K562 (cell line): ENCODE measurements at regions not wholly inside any gene's neighbourhood (a gene's known extent, or its start where the extent isn't known, plus 50 kb on each side); places are given as distances from the start of the nearest gene placed in this dataset.

Experiments
- ATAC-seq: fragments of 200-7000 bp; cut with Tn5 transposase; 3 replicates; pipeline ENCODE4 v1.9.1; 2020; ENCODE audit warnings: moderate library complexity
- BruUV-seq: library from RNA; stranded (reverse); fragments of 400-500 nt; replicated peaks from 2 replicates; lab custom pipeline; 2021; lab: Mats Ljungman, UMichigan
- CTCF ChIA-PET: fragments of 300-600 bp; formaldehyde crosslinking; extraction: SDS; loops from one replicate; lab custom pipeline; 2021; ENCODE audit warnings: low intra/inter-chr PET ratio; lab: Yijun Ruan, JAX
- POLR2A ChIA-PET: fragments of 300-600, 350-650 bp; sonication (Branson Sonifier 250); formaldehyde crosslinking; extraction: SDS; loops from one replicate; lab custom pipeline; 2021; ENCODE audit warnings: antibody characterized with exemption, inconsistent platforms; lab: Yijun Ruan, JAX
- DNase-seq, 4 experiments: peaks; one replicate each; pipeline versions ENCODE4 v3.0.0 to v3.0.0-alpha.2; 2011 to 2018; ENCODE audit warnings: low spot score in 3 of 4, mixed read lengths in 3 of 4; ENCODE audit errors: extremely low read depth in 1 of 4
- FAIRE-seq: peaks from 2 replicates; lab custom pipeline; 2011; peaks lifted over from hg19 to GRCh38; lab: Jason Lieb, UNC
- H2AFZ ChIP-seq: 2 replicates; pipeline ENCODE4 v1.6.0; 2011; ENCODE audit warnings: low read depth, low read length, control low read depth, inconsistent platforms
- H3K27ac ChIP-seq: fragments of 200-600 bp; 3 replicates; pipeline ENCODE4 v1.8.0; 2011; ENCODE audit warnings: low read depth, mild to moderate bottlenecking, control low read depth, inconsistent platforms, low read length, moderate library complexity, mixed read lengths; ENCODE audit errors: extremely low read depth
- H3K27me3 ChIP-seq, 2 experiments: fragments of 300-600 bp in 1 of 2; 2 replicates in 1 of 2; 3 replicates in 1 of 2; pipeline versions ENCODE4 v1.6.0 to v1.8.0; 2011; ENCODE audit warnings: inconsistent platforms in 2 of 2, low read length in 2 of 2, mild to moderate bottlenecking in 1 of 2, mixed read lengths in 1 of 2, moderate library complexity in 1 of 2; ENCODE audit not compliant: control insufficient read depth in 2 of 2, insufficient read depth in 2 of 2
- H3K36me3 ChIP-seq: fragments of 300-600 bp; 3 replicates; pipeline ENCODE4 v1.8.0; 2011; ENCODE audit warnings: mild to moderate bottlenecking, low read length, inconsistent platforms; ENCODE audit not compliant: control insufficient read depth, insufficient read depth
- H3K4me1 ChIP-seq, 2 experiments: fragments of 200-600 bp in 1 of 2; replicated peaks in 1 of 2; 2 replicates in 1 of 2; 3 replicates in 1 of 2; pipeline versions ENCODE4 v1.5.1 to v1.8.0; 2011; ENCODE audit warnings: inconsistent platforms in 2 of 2, low read length in 2 of 2, mild to moderate bottlenecking in 1 of 2, mixed read lengths in 1 of 2, moderate library complexity in 1 of 2; ENCODE audit not compliant: control insufficient read depth in 2 of 2, insufficient read depth in 2 of 2
- H3K4me2 ChIP-seq: 2 replicates; pipeline ENCODE4 v1.6.1; 2011; ENCODE audit warnings: low read length, control low read depth, inconsistent platforms, mixed read lengths; ENCODE audit not compliant: insufficient read depth
- H3K4me3 ChIP-seq: fragments of 200-600 bp; sonication (generic), shearing (Covaris generic); 2 replicates; pipeline ENCODE4 v1.5.1; 2016; ENCODE audit warnings: control low read depth, inconsistent platforms
- H3K79me2 ChIP-seq: fragments of 200-600 bp; 3 replicates; pipeline ENCODE4 v1.8.0; 2011; ENCODE audit warnings: low read length, inconsistent platforms; ENCODE audit not compliant: control insufficient read depth, insufficient read depth
- H3K9ac ChIP-seq, 2 experiments: 2 replicates each; pipeline versions ENCODE4 v1.6.0 to v1.6.1; 2011; ENCODE audit warnings: low read depth in 2 of 2, low read length in 2 of 2, control low read depth in 1 of 2, inconsistent platforms in 1 of 2, mild to moderate bottlenecking in 1 of 2, mixed read lengths in 1 of 2; ENCODE audit not compliant: insufficient read depth in 1 of 2
- H3K9me1 ChIP-seq: one replicate; pipeline ENCODE4 v1.6.0; 2011; ENCODE audit warnings: inconsistent platforms, mild to moderate bottlenecking, low read length, moderate library complexity; ENCODE audit not compliant: control insufficient read depth, insufficient read depth
- H3K9me3 ChIP-seq: replicated peaks from 2 replicates; pipeline ENCODE4 v1.5.1; 2011; ENCODE audit warnings: low read depth, low read length, inconsistent platforms; ENCODE audit not compliant: control insufficient read depth, insufficient read depth
- H4K20me1 ChIP-seq: replicated peaks from 2 replicates; pipeline ENCODE4 v1.6.1; 2011; ENCODE audit warnings: low read length, inconsistent platforms, mixed read lengths; ENCODE audit not compliant: control insufficient read depth, insufficient read depth
- FOXP1 ChIP-seq: sonication (generic); formaldehyde crosslinking; IDR thresholded peaks from 2 replicates; pipeline ENCODE4 v1.8.0; 2022; ENCODE audit warnings: mild to moderate bottlenecking, missing genetic modification reagents
- HINFP ChIP-seq: fragments of 450-650 bp; conservative IDR thresholded peaks from 2 replicates; pipeline ENCODE4 v1.6.1; 2016; ENCODE audit warnings: missing genetic modification characterization, low read depth, mild to moderate bottlenecking, control low read depth, missing compliant biosample characterization
- MXI1 ChIP-seq: IDR thresholded peaks from 2 replicates; pipeline ENCODE4 v1.6.1; 2011; ENCODE audit warnings: low read depth, mild to moderate bottlenecking, improper control_type of control experiment, low read length
- NONO ChIP-seq, 2 experiments: fragments of 200-400 bp in 1 of 2; fragments of 450-650 bp in 1 of 2; formaldehyde crosslinking in 1 of 2; IDR thresholded peaks; 2 replicates each; pipeline ENCODE4 v1.6.1; 2017; ENCODE audit warnings: low read depth in 2 of 2, mild to moderate bottlenecking in 2 of 2, moderate library complexity in 2 of 2, low read length in 1 of 2
- PHF21A ChIP-seq: fragments of 450-650 bp; IDR thresholded peaks from 2 replicates; pipeline ENCODE4 v1.6.1; 2017; ENCODE audit warnings: low read depth, borderline replicate concordance
- ZBTB9 ChIP-seq: fragments of 450-650 bp; formaldehyde crosslinking; IDR thresholded peaks from 2 replicates; pipeline ENCODE4 v1.4.0; 2020; ENCODE audit warnings: mild to moderate bottlenecking, moderate library complexity
- ZNF212 ChIP-seq: fragments of 450-650 bp; formaldehyde crosslinking; IDR thresholded peaks from 2 replicates; pipeline ENCODE4 v1.4.0; 2020; ENCODE audit warnings: mild to moderate bottlenecking
- ZNF436 ChIP-seq: fragments of 250-450, 450-650 bp; sonication (Bioruptor Pico); formaldehyde crosslinking; IDR thresholded peaks from 2 replicates; pipeline ENCODE4 v1.7.0; 2020; ENCODE audit warnings: mild to moderate bottlenecking
- ZNF778 ChIP-seq: fragments of 450-650 bp; formaldehyde crosslinking; IDR thresholded peaks from 2 replicates; pipeline ENCODE4 v1.4.0; 2020; ENCODE audit warnings: mild to moderate bottlenecking, moderate library complexity
- WGBS: fragments of 100-300 bp; shearing (Covaris generic); methylation state at CpG from one replicate; pipeline ENCODE4 v1.1.6; 2016; ENCODE audit warnings: low coverage, mixed read lengths; ENCODE audit not compliant: insufficient coverage; ENCODE audit errors: missing lambda C conversion rate; 5-methylcytosine and 5-hydroxymethylcytosine counted together
- in situ Hi-C: fragments of 300-500 bp; cut with MboI; formaldehyde crosslinking; loops from 4 replicates; pipeline ENCODE4 v1.15.0; 2018; ENCODE audit warnings: inconsistent platforms, mixed read lengths
- intact Hi-C: fragments of 100-400 bp; cut with micrococcal nuclease; formaldehyde crosslinking; loops from 2 replicates; pipeline ENCODE4 v1.14.2; 2022

GRCh38 chr17:72438783-72439182, 318.0 kb downstream of the SOX9 start:
- POLR2A ChIA-PET: no interaction called here
- Histone ChIP-seq H3K27me3 (no peaks in the 10 kb centered on the region), H3K36me3 (no peaks in the 10 kb centered on the region), H3K9ac (no peak overlapping the region), H3K9me1 (no peaks in the 10 kb centered on the region), H3K79me2 (no peaks in the 10 kb centered on the region), H3K27ac (no peak overlapping the region), H3K4me2 (no peak overlapping the region), H4K20me1 (no peaks in the 10 kb centered on the region), H3K4me1 (no peaks in the 10 kb centered on the region), H3K4me3 (no peak overlapping the region), H2AFZ (no peak overlapping the region), H3K9me3 (no peaks in the 10 kb centered on the region)
- no peak for TF ChIP-seq ZNF778 (CRISPR knock-in tag)
- TF ChIP-seq FOXP1 (CRISPR knock-in tag): no peak
- no peak for TF ChIP-seq HINFP (tag)
- TF ChIP-seq ZNF212 (CRISPR knock-in tag): no peak
- no peak for TF ChIP-seq NONO (IDR thresholded peaks at IDR 0.05; ENCODE audit: low read depth in 2 of 2, low read length in 1 of 2)
- no peak for TF ChIP-seq MXI1
- TF ChIP-seq PHF21A: no peak
- TF ChIP-seq ZBTB9 (CRISPR knock-in tag): no peak
- TF ChIP-seq ZNF436 (CRISPR knock-in tag): no peak
- in situ Hi-C loops (no loop called here), intact Hi-C loops (no loop called here)
- DNase-seq: no peak
- no peak for ATAC-seq
- CTCF ChIA-PET: no interaction called here
- no TSS peak for BruUV-seq
- no peak for FAIRE-seq
- 4% methylated on average over 6 of the region's 6 CpGs for WGBS
